Inflammatory macrophage treated with lipopolysaccharide for 1 hour (primary cell): ENCODE measurements at regions not wholly inside any gene's neighbourhood (a gene's known extent, or its start where the extent isn't known, plus 50 kb on each side); places are given as distances from the start of the nearest gene placed in this dataset.

Experiments
- DNase-seq, 2 donors: peaks; one replicate each; pipeline ENCODE4 v3.0.0-alpha.2; 2020 to 2022

- no peak for DNase-seq
Measured at GRCh38 chr6:23177806-23178205, 608.4 kb downstream of the HDGFL1 start.

- no peak for DNase-seq
Measured at GRCh38 chr6:23179994-23180393, 610.6 kb downstream of the HDGFL1 start.

- no peak for DNase-seq
Measured at GRCh38 chr6:23180504-23181293, 611.3 kb downstream of the HDGFL1 start.

GRCh38 chr6:23181356-23182110, 612.2 kb downstream of the HDGFL1 start:
- no peak for DNase-seq

GRCh38 chr6:23183846-23184245, 614.5 kb downstream of the HDGFL1 start:
- no peak for DNase-seq

GRCh38 chr6:23184351-23184750, 615.0 kb downstream of the HDGFL1 start:
- no peak for DNase-seq

- DNase-seq = no peak
Measured at GRCh38 chr6:23195487-23195886, 626.1 kb downstream of the HDGFL1 start.

- no peak for DNase-seq
Measured at GRCh38 chr6:23199541-23199940, 630.2 kb downstream of the HDGFL1 start.

- DNase-seq = no peak
Measured at GRCh38 chr6:23200946-23201345, 631.6 kb downstream of the HDGFL1 start.

- DNase-seq = no peak
Measured at GRCh38 chr6:23202207-23202606, 632.8 kb downstream of the HDGFL1 start.

GRCh38 chr6:23212398-23212797, 643.0 kb downstream of the HDGFL1 start:
- DNase-seq = no peak

GRCh38 chr6:23213193-23213592, 643.8 kb downstream of the HDGFL1 start:
- DNase-seq = no peak

GRCh38 chr6:23213651-23214050, 644.3 kb downstream of the HDGFL1 start:
- DNase-seq = no peak

GRCh38 chr6:23218751-23219150, 649.4 kb downstream of the HDGFL1 start:
- no peak for DNase-seq

- DNase-seq = no peak
Measured at GRCh38 chr6:23222724-23223123, 653.4 kb downstream of the HDGFL1 start.

GRCh38 chr6:23224540-23224939, 655.2 kb downstream of the HDGFL1 start:
- no peak for DNase-seq

GRCh38 chr6:23228439-23229024, 659.2 kb downstream of the HDGFL1 start:
- DNase-seq = no peak

GRCh38 chr6:23243854-23244253, 674.5 kb downstream of the HDGFL1 start:
- no peak for DNase-seq

- DNase-seq = peak in 1 of 2 donors; percentile 2
Measured at GRCh38 chr6:23244300-23244699, 674.9 kb downstream of the HDGFL1 start.

- no peak for DNase-seq
Measured at GRCh38 chr6:23245572-23245971, 676.2 kb downstream of the HDGFL1 start.

- no peak for DNase-seq
Measured at GRCh38 chr6:23246896-23247295, 677.5 kb downstream of the HDGFL1 start.

- DNase-seq = no peak
Measured at GRCh38 chr6:23250556-23250955, 681.2 kb downstream of the HDGFL1 start.

GRCh38 chr6:23262864-23263263, 693.5 kb downstream of the HDGFL1 start:
- DNase-seq = no peak

- DNase-seq = no peak
Measured at GRCh38 chr6:23265270-23265669, 695.9 kb downstream of the HDGFL1 start.
